ENCODE measurements at regions not wholly inside any gene's neighbourhood (a gene's known extent, or its start where the extent isn't known, plus 50 kb on each side); places are given as distances from the start of the nearest gene placed in this dataset.

DNA sequence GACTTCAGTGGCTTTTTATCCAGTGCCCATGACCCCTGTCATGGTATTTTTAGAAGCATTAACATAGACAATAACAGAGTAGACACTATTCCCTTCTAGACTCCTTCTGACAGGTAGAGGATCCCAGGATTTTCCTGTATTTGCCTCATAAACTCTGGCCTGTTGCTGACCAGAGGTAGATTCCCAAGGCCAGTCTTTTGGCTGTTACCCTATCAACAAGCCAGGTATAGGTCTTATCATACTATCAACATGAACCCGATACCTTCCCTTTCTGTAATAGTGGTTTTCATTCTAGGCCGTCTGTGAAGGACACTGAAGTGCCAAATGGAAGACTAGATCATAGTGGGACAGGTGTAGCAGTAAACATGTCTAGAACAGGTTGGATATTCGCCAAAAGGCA is 76.2 kb upstream of the CHRDL1 start:
- TF ChIP-seq, protein P1, sequence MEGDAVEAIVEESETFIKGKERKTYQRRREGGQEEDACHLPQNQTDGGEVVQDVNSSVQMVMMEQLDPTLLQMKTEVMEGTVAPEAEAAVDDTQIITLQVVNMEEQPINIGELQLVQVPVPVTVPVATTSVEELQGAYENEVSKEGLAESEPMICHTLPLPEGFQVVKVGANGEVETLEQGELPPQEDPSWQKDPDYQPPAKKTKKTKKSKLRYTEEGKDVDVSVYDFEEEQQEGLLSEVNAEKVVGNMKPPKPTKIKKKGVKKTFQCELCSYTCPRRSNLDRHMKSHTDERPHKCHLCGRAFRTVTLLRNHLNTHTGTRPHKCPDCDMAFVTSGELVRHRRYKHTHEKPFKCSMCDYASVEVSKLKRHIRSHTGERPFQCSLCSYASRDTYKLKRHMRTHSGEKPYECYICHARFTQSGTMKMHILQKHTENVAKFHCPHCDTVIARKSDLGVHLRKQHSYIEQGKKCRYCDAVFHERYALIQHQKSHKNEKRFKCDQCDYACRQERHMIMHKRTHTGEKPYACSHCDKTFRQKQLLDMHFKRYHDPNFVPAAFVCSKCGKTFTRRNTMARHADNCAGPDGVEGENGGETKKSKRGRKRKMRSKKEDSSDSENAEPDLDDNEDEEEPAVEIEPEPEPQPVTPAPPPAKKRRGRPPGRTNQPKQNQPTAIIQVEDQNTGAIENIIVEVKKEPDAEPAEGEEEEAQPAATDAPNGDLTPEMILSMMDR (IDR thresholded peaks at IDR 0.05; ENCODE audit: low read depth, low read length): no peak
- TF ChIP-seq, protein P2, sequence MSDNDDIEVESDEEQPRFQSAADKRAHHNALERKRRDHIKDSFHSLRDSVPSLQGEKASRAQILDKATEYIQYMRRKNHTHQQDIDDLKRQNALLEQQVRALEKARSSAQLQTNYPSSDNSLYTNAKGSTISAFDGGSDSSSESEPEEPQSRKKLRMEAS (IDR thresholded peaks at IDR 0.05; ENCODE audit: low read depth, low read length): no peak
- TF ChIP-seq POLR2A (IDR thresholded peaks at IDR 0.05; ENCODE audit: extremely low read depth, insufficient read length) (no peak), MYC (IDR thresholded peaks at IDR 0.05; ENCODE audit: low read depth, low read length) (no peak)
- DNase-seq (ENCODE audit: low read depth): no peak
- H3K4me3 ChIP-seq (ENCODE audit: low read depth, low read length): no peak overlapping the region

DNA sequence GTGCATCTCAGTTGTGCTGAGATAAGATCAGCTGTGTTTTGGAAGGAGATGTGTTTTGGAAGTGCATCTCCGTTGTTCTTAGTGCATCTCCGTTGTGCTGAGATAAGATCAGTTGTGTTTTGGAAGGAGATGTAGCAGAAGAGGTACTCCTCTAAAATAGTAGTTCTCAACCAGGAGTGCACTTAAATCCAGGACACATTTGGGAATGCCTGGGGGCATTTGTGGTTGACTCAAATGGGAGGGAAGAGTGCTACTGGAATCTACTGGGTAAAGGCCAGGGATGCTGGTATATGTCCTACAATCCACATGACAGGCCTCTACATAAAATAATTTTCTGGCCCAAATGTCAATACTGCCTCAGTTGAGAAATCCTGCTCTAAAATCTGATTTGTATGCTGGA is 70.8 kb upstream of the CHRDL1 start:
- DNase-seq (ENCODE audit: low read depth): no peak
- TF ChIP-seq, protein P2 (IDR thresholded peaks at IDR 0.05; ENCODE audit: low read depth, low read length): no peak
- TF ChIP-seq MYC (IDR thresholded peaks at IDR 0.05; ENCODE audit: low read depth, low read length) (no peak), POLR2A (IDR thresholded peaks at IDR 0.05; ENCODE audit: extremely low read depth, insufficient read length) (no peak)
- TF ChIP-seq, protein P1 (IDR thresholded peaks at IDR 0.05; ENCODE audit: low read depth, low read length): no peak
- no peak overlapping the region for H3K4me3 ChIP-seq (ENCODE audit: low read depth, low read length)

DNA sequence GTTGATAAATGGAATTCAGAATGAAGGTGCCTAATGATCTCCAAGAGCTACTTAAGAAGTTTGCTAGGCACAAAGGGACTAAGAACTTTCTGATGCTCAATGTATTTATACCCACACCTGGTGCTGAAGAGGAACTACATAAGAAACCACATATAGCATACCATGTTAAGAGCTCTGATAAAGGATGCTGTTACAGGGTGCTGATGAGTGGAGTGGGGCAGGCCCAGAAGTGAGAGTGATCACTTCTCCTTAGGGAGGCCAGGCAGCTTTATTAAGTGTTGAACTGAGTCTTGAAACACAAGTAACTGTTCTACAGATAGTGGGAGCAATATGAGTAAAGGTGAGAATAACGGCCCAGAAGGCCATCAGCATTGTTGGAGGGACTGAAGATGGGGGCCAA is 68.3 kb upstream of the CHRDL1 start:
- no peak overlapping the region for H3K4me3 ChIP-seq (ENCODE audit: low read depth, low read length)
- TF ChIP-seq MYC (IDR thresholded peaks at IDR 0.05; ENCODE audit: low read depth, low read length) (no peak), POLR2A (IDR thresholded peaks at IDR 0.05; ENCODE audit: extremely low read depth, insufficient read length) (no peak)
- TF ChIP-seq, protein P1 (IDR thresholded peaks at IDR 0.05; ENCODE audit: low read depth, low read length): no peak
- TF ChIP-seq, protein P2 (IDR thresholded peaks at IDR 0.05; ENCODE audit: low read depth, low read length): no peak
- DNase-seq (ENCODE audit: low read depth): no peak

DNA sequence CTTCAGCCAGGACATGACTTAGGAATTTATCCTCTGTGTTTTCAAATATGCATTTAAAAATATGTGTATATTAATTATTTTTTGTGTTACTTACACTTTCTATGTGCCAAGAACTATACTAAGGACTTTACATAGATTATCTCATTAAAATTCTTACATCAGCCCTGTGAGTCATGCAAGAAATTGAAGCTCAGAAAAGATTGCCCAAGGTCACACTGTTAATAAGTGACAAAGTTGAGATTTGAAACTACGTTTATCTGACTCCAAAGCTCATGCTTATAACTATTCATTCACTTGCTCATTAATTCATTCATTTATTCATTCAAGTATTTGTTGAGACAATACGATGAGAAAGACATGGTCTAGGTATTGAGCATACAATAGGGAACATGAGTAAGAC is 62.9 kb upstream of the CHRDL1 start:
- DNase-seq (ENCODE audit: low read depth): no peak
- TF ChIP-seq, protein P2 (IDR thresholded peaks at IDR 0.05; ENCODE audit: low read depth, low read length): no peak
- TF ChIP-seq, protein P1 (IDR thresholded peaks at IDR 0.05; ENCODE audit: low read depth, low read length): no peak
- no peak for TF ChIP-seq MYC (IDR thresholded peaks at IDR 0.05; ENCODE audit: low read depth, low read length)
- TF ChIP-seq POLR2A (IDR thresholded peaks at IDR 0.05; ENCODE audit: extremely low read depth, insufficient read length): no peak

DNA sequence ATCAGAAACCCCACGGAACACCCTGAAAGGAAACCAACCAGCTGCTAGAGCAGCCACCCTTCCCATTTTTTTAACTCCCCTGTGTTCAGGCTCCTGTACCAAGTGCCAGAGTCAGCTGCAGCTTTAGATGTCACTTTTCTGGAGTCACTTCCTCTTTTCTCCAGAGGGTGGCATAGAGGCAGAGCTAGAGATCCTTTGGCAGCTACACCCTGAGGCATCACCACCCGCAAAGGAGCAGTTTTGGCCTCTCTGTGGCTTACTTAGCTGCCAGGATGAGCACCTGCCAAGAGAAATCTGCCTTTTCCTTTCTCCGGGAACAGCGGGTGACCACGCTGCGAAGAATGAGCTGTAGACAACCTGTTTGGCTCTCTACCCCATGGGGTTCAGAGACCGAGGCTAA is 58.0 kb upstream of the CHRDL1 start:
- TF ChIP-seq, protein P1 (IDR thresholded peaks at IDR 0.05; ENCODE audit: low read depth, low read length): peak; percentile 16
- TF ChIP-seq, protein P2 (IDR thresholded peaks at IDR 0.05; ENCODE audit: low read depth, low read length): no peak
- peak; percentile 24 for DNase-seq (ENCODE audit: low read depth)
- no peak overlapping the region for H3K4me3 ChIP-seq (ENCODE audit: low read depth, low read length)

More for the DNA sequence above, 62.9 kb upstream of the CHRDL1 start:
- H3K4me3 ChIP-seq (ENCODE audit: low read depth, low read length): no peak overlapping the region

DNA sequence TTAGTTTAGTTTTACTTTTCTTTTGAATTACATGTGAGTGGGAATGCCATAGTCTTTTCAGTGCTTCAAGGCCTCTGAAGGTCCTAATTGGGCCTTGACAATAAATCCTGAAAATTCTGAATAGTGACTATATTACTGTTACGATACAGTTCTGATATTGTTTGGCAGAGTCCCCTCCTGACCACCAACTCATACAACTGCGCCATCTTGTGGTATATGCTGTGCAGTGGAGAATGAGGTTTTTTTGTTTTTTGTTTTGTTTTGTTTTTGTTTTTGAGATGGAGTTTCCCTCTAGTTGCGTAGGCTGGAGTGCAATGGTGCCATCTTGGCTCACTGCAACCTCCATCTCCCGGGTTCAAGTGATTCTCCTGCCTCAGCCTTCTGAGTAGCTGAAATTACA is 56.6 kb upstream of the CHRDL1 start:
- DNase-seq (ENCODE audit: low read depth): peak; percentile 24
- no peak overlapping the region for H3K4me3 ChIP-seq (ENCODE audit: low read depth, low read length)
- TF ChIP-seq, protein P1 (IDR thresholded peaks at IDR 0.05; ENCODE audit: low read depth, low read length): peak; percentile 37
- TF ChIP-seq, protein P2 (IDR thresholded peaks at IDR 0.05; ENCODE audit: low read depth, low read length): no peak

Data from NB4 (cell line).